ENCODE measurements at regions not wholly inside any gene's neighbourhood (a gene's known extent, or its start where the extent isn't known, plus 50 kb on each side); places are given as distances from the start of the nearest gene placed in this dataset.
"Not testable (repeated sequence)": the region's sequence is repeated elsewhere in the genome, so short reads cannot be mapped to it uniquely, and the experiment has no call there.

GRCh38 chr7:153948060-153948459 is 104.1 kb upstream of the DPP6 start:
- H3K4ac ChIP-seq (ENCODE audit: low read length) = no peak overlapping the region
- no peak overlapping the region for H2BK120ac ChIP-seq (ENCODE audit: low read depth, low read length)
- no peak overlapping the region for H2AK5ac ChIP-seq (ENCODE audit: low read depth, low read length)
- H3K9ac ChIP-seq (ENCODE audit: low read depth, low read length, poor library complexity) = no peak overlapping the region
- no CpG with 5 or more reads among the region's 2 CpGs for WGBS, 2 donors (ENCODE audit: extremely low coverage in 2 of 2, insufficient read length in 2 of 2, insufficient replicate concordance in 1 of 2)
- no peaks in the 10 kb centered on the region for H3K36me3 ChIP-seq (replicated peaks in 1 of 2; ENCODE audit: control insufficient read depth in 2 of 2, insufficient read depth in 2 of 2, low read length in 2 of 2)
- H3K27ac ChIP-seq (replicated peaks; ENCODE audit: low read length) = no peak overlapping the region
- no peak overlapping the region for H2BK12ac ChIP-seq (ENCODE audit: low read length)
- H3K4me3 ChIP-seq (ENCODE audit: low read length in 2 of 2) = no peak overlapping the region
- no peak overlapping the region for H3K14ac ChIP-seq (ENCODE audit: low read length)
- H2BK5ac ChIP-seq (ENCODE audit: low read length) = no peak overlapping the region
- no peaks in the 10 kb centered on the region for H3K9me3 ChIP-seq (replicated peaks in 1 of 2; ENCODE audit: control insufficient read depth in 2 of 2, insufficient read depth in 1 of 2, low read depth in 1 of 2, low read length in 2 of 2)
- H3K23ac ChIP-seq (ENCODE audit: low read depth, low read length, poor library complexity) = no peak overlapping the region
- peaks cover 0 to 3% (median 0%) of the 10 kb centered on the region in 3 experiments for H3K27me3 ChIP-seq (ENCODE audit: control insufficient read depth in 3 of 3, insufficient read depth in 3 of 3, low read depth in 1 of 3, low read length in 3 of 3)
- H3K4me1 ChIP-seq (ENCODE audit: control insufficient read depth in 2 of 2, insufficient read depth in 1 of 2, low read depth in 1 of 2, low read length in 2 of 2) = peaks cover 0 to 8% of the 10 kb centered on the region in 2 donors
- no peak overlapping the region for H4K91ac ChIP-seq (ENCODE audit: low read depth, low read length, poor library complexity)
- H3K79me1 ChIP-seq (ENCODE audit: low read depth, low read length) = no peaks in the 10 kb centered on the region
- H2AFZ ChIP-seq (ENCODE audit: low read length) = no peak overlapping the region
- H3K18ac ChIP-seq (ENCODE audit: low read length) = no peak overlapping the region
- no peak overlapping the region for H2BK15ac ChIP-seq (ENCODE audit: low read length)
- no peak for DNase-seq (ENCODE audit: low spot score)
- no peak overlapping the region for H4K8ac ChIP-seq (ENCODE audit: low read depth, low read length)
- no peak overlapping the region for H3K4me2 ChIP-seq (ENCODE audit: insufficient read depth, low read length, poor library complexity, severe bottlenecking)

GRCh38 chr7:153951316-153951715 is 100.9 kb upstream of the DPP6 start:
- H3K18ac ChIP-seq (ENCODE audit: low read length) = no peak overlapping the region
- no peaks in the 10 kb centered on the region for H3K36me3 ChIP-seq (replicated peaks in 1 of 2; ENCODE audit: control insufficient read depth in 2 of 2, insufficient read depth in 2 of 2, low read length in 2 of 2)

GRCh38 chr7:153954477-153954876 is 97.7 kb upstream of the DPP6 start:
- Histone ChIP-seq H2BK15ac (ENCODE audit: low read length) (no peak overlapping the region), H2AFZ (ENCODE audit: low read length) (no peak overlapping the region), H3K27me3 (ENCODE audit: control insufficient read depth in 3 of 3, insufficient read depth in 3 of 3, low read depth in 1 of 3, low read length in 3 of 3) (peaks cover 0 to 8% (median 0%) of the 10 kb centered on the region in 3 experiments), H3K4me3 (ENCODE audit: low read length in 2 of 2) (no peak overlapping the region), H2BK5ac (ENCODE audit: low read length) (no peak overlapping the region), H3K9ac (ENCODE audit: low read depth, low read length, poor library complexity) (no peak overlapping the region), H3K18ac (ENCODE audit: low read length) (no peak overlapping the region), H3K4me1 (ENCODE audit: control insufficient read depth in 2 of 2, insufficient read depth in 1 of 2, low read depth in 1 of 2, low read length in 2 of 2) (no peaks in the 10 kb centered on the region), H4K91ac (ENCODE audit: low read depth, low read length, poor library complexity) (no peak overlapping the region), H2BK12ac (ENCODE audit: low read length) (no peak overlapping the region), H3K79me1 (ENCODE audit: low read depth, low read length) (no peaks in the 10 kb centered on the region), H2BK120ac (ENCODE audit: low read depth, low read length) (no peak overlapping the region), H3K4me2 (ENCODE audit: insufficient read depth, low read length, poor library complexity, severe bottlenecking) (no peak overlapping the region), H3K36me3 (replicated peaks in 1 of 2; ENCODE audit: control insufficient read depth in 2 of 2, insufficient read depth in 2 of 2, low read length in 2 of 2) (no peaks in the 10 kb centered on the region), H3K14ac (ENCODE audit: low read length) (no peak overlapping the region), H3K27ac (replicated peaks; ENCODE audit: low read length) (no peak overlapping the region), H3K4ac (ENCODE audit: low read length) (no peak overlapping the region), H2AK5ac (ENCODE audit: low read depth, low read length) (no peak overlapping the region), H4K8ac (ENCODE audit: low read depth, low read length) (no peak overlapping the region), H3K9me3 (replicated peaks in 1 of 2; ENCODE audit: control insufficient read depth in 2 of 2, insufficient read depth in 1 of 2, low read depth in 1 of 2, low read length in 2 of 2) (no peaks in the 10 kb centered on the region), H3K23ac (ENCODE audit: low read depth, low read length, poor library complexity) (no peak overlapping the region)
- no peak for DNase-seq (ENCODE audit: low spot score)
- WGBS, 2 donors (ENCODE audit: extremely low coverage in 2 of 2, insufficient read length in 2 of 2, insufficient replicate concordance in 1 of 2) = no CpG with 5 or more reads among the region's 4 CpGs

More at GRCh38 chr7:153951316-153951715, 100.9 kb upstream of the DPP6 start:
- no peaks in the 10 kb centered on the region for H3K79me1 ChIP-seq (ENCODE audit: low read depth, low read length)
- no peak overlapping the region for H3K14ac ChIP-seq (ENCODE audit: low read length)
- WGBS, 2 donors (ENCODE audit: extremely low coverage in 2 of 2, insufficient read length in 2 of 2, insufficient replicate concordance in 1 of 2) = no CpG with 5 or more reads among the region's 10 CpGs
- H2AFZ ChIP-seq (ENCODE audit: low read length) = no peak overlapping the region
- no peak overlapping the region for H2BK12ac ChIP-seq (ENCODE audit: low read length)
- peaks cover 0 to 3% (median 0%) of the 10 kb centered on the region in 3 experiments for H3K27me3 ChIP-seq (ENCODE audit: control insufficient read depth in 3 of 3, insufficient read depth in 3 of 3, low read depth in 1 of 3, low read length in 3 of 3)
- H4K91ac ChIP-seq (ENCODE audit: low read depth, low read length, poor library complexity) = no peak overlapping the region
- no peak overlapping the region for H2BK120ac ChIP-seq (ENCODE audit: low read depth, low read length)
- H3K4me2 ChIP-seq (ENCODE audit: insufficient read depth, low read length, poor library complexity, severe bottlenecking) = no peak overlapping the region
- H2AK5ac ChIP-seq (ENCODE audit: low read depth, low read length) = no peak overlapping the region
- H3K23ac ChIP-seq (ENCODE audit: low read depth, low read length, poor library complexity) = no peak overlapping the region
- H3K4ac ChIP-seq (ENCODE audit: low read length) = no peak overlapping the region
- H3K27ac ChIP-seq (replicated peaks; ENCODE audit: low read length) = no peak overlapping the region
- no peaks in the 10 kb centered on the region for H3K9me3 ChIP-seq (replicated peaks in 1 of 2; ENCODE audit: control insufficient read depth in 2 of 2, insufficient read depth in 1 of 2, low read depth in 1 of 2, low read length in 2 of 2)
- H2BK5ac ChIP-seq (ENCODE audit: low read length) = no peak overlapping the region
- no peak overlapping the region for H4K8ac ChIP-seq (ENCODE audit: low read depth, low read length)
- H3K9ac ChIP-seq (ENCODE audit: low read depth, low read length, poor library complexity) = no peak overlapping the region
- H2BK15ac ChIP-seq (ENCODE audit: low read length) = no peak overlapping the region
- H3K4me3 ChIP-seq (ENCODE audit: low read length in 2 of 2) = no peak overlapping the region
- DNase-seq (ENCODE audit: low spot score) = no peak
- H3K4me1 ChIP-seq (ENCODE audit: control insufficient read depth in 2 of 2, insufficient read depth in 1 of 2, low read depth in 1 of 2, low read length in 2 of 2) = no peaks in the 10 kb centered on the region

GRCh38 chr7:153957677-153958076 is 94.5 kb upstream of the DPP6 start:
- H3K4ac ChIP-seq (ENCODE audit: low read length); H3K36me3 ChIP-seq (replicated peaks in 1 of 2; ENCODE audit: control insufficient read depth in 2 of 2, insufficient read depth in 2 of 2, low read length in 2 of 2); H2BK12ac ChIP-seq (ENCODE audit: low read length); H2BK120ac ChIP-seq (ENCODE audit: low read depth, low read length); H3K4me1 ChIP-seq (ENCODE audit: control insufficient read depth in 2 of 2, insufficient read depth in 1 of 2, low read depth in 1 of 2, low read length in 2 of 2); H2BK5ac ChIP-seq (ENCODE audit: low read length); H3K79me1 ChIP-seq (ENCODE audit: low read depth, low read length); DNase-seq (ENCODE audit: low spot score); H2AFZ ChIP-seq (ENCODE audit: low read length); H3K4me2 ChIP-seq (ENCODE audit: insufficient read depth, low read length, poor library complexity, severe bottlenecking); H3K23ac ChIP-seq (ENCODE audit: low read depth, low read length, poor library complexity); H2BK15ac ChIP-seq (ENCODE audit: low read length); H3K4me3 ChIP-seq (ENCODE audit: low read length in 2 of 2); H4K91ac ChIP-seq (ENCODE audit: low read depth, low read length, poor library complexity); H3K27ac ChIP-seq (replicated peaks; ENCODE audit: low read length); H3K18ac ChIP-seq (ENCODE audit: low read length); H4K8ac ChIP-seq (ENCODE audit: low read depth, low read length); H3K14ac ChIP-seq (ENCODE audit: low read length); H2AK5ac ChIP-seq (ENCODE audit: low read depth, low read length); H3K9ac ChIP-seq (ENCODE audit: low read depth, low read length, poor library complexity); H3K9me3 ChIP-seq (replicated peaks in 1 of 2; ENCODE audit: control insufficient read depth in 2 of 2, insufficient read depth in 1 of 2, low read depth in 1 of 2, low read length in 2 of 2); H3K27me3 ChIP-seq (ENCODE audit: control insufficient read depth in 3 of 3, insufficient read depth in 3 of 3, low read depth in 1 of 3, low read length in 3 of 3): not testable (repeated sequence)
- no CpG with 5 or more reads among the region's 5 CpGs for WGBS, 2 donors (ENCODE audit: extremely low coverage in 2 of 2, insufficient read length in 2 of 2, insufficient replicate concordance in 1 of 2)

Measured in neuronal stem cell (in vitro differentiated cells).